ENCODE measurements at regions not wholly inside any gene's neighbourhood (a gene's known extent, or its start where the extent isn't known, plus 50 kb on each side); places are given as distances from the start of the nearest gene placed in this dataset.

- Mint-ChIP-seq H3K36me3 (no peaks in the 10 kb centered on the region), H3K4me3 (no peak overlapping the region), H3K4me1 (peaks cover under 1% of the 10 kb centered on the region), H3K27me3 (ENCODE audit: low read depth in 3 of 3) (peaks cover 3 to 6% (median 5%) of the 10 kb centered on the region in 3 donors), H3K27ac (no peak overlapping the region), H3K9me3 (peaks cover 0 to 4% (median 0%) of the 10 kb centered on the region in 7 donors)
- no peaks in the 10 kb centered on the region for H3K79me2 ChIP-seq (ENCODE audit: insufficient read depth, low read length)
- H3K4me3 ChIP-seq (replicated peaks in 1 of 3; ENCODE audit: low read depth in 2 of 3, low read length in 3 of 3) = no peak overlapping the region
- H3K27me3 ChIP-seq (ENCODE audit: control insufficient read depth in 2 of 2, insufficient read depth in 2 of 2, low read length in 2 of 2) = no peaks in the 10 kb centered on the region
- no peaks in the 10 kb centered on the region for H3K36me3 ChIP-seq (replicated peaks in 1 of 2; ENCODE audit: control insufficient read depth in 1 of 2, insufficient read depth in 2 of 2, low read length in 2 of 2)
- no peak overlapping the region for H3K4me2 ChIP-seq (replicated peaks; ENCODE audit: extremely low read depth, low read length, poor library complexity, severe bottlenecking)
- no peaks in the 10 kb centered on the region for H3K9me3 ChIP-seq (replicated peaks in 1 of 2; ENCODE audit: control insufficient read depth in 1 of 2, insufficient read depth in 1 of 2, low read length in 2 of 2)
- no peaks in the 10 kb centered on the region for H3K4me1 ChIP-seq (ENCODE audit: control insufficient read depth in 1 of 2, insufficient read depth in 2 of 2, low read length in 2 of 2)
- 100% methylated on average over 2 of the region's 3 CpGs for WGBS (ENCODE audit: insufficient coverage)
- H4K20me1 ChIP-seq (ENCODE audit: insufficient read depth, low read length) = no peaks in the 10 kb centered on the region
- no peak overlapping the region for H2AFZ ChIP-seq (ENCODE audit: insufficient read depth, low read depth, low read length, poor library complexity, severe bottlenecking)
- no peak for TF ChIP-seq CTCF (IDR thresholded peaks at IDR 0.05)
- H3K27ac ChIP-seq (ENCODE audit: low read depth in 1 of 2, low read length in 2 of 2) = no peak overlapping the region
- DNase-seq = no peak
- no peak overlapping the region for H3K9ac ChIP-seq (ENCODE audit: insufficient read depth, low read length, poor library complexity, severe bottlenecking)
- intact Hi-C loops (cut with micrococcal nuclease) = no loop called here
Observed at GRCh38 chr6:8175046-8175777, 72.9 kb upstream of the EEF1E1 start.

- Histone ChIP-seq H3K4me2 (replicated peaks; ENCODE audit: extremely low read depth, low read length, poor library complexity, severe bottlenecking) (no peak overlapping the region), H3K79me2 (ENCODE audit: insufficient read depth, low read length) (no peaks in the 10 kb centered on the region), H3K4me1 (ENCODE audit: control insufficient read depth in 1 of 2, insufficient read depth in 2 of 2, low read length in 2 of 2) (no peaks in the 10 kb centered on the region), H3K9ac (ENCODE audit: insufficient read depth, low read length, poor library complexity, severe bottlenecking) (no peak overlapping the region), H3K36me3 (replicated peaks in 1 of 2; ENCODE audit: control insufficient read depth in 1 of 2, insufficient read depth in 2 of 2, low read length in 2 of 2) (no peaks in the 10 kb centered on the region), H4K20me1 (ENCODE audit: insufficient read depth, low read length) (no peaks in the 10 kb centered on the region), H3K4me3 (replicated peaks in 1 of 3; ENCODE audit: low read depth in 2 of 3, low read length in 3 of 3) (no peak overlapping the region), H2AFZ (ENCODE audit: insufficient read depth, low read depth, low read length, poor library complexity, severe bottlenecking) (no peak overlapping the region), H3K27ac (ENCODE audit: low read depth in 1 of 2, low read length in 2 of 2) (no peak overlapping the region), H3K27me3 (ENCODE audit: control insufficient read depth in 2 of 2, insufficient read depth in 2 of 2, low read length in 2 of 2) (no peaks in the 10 kb centered on the region), H3K9me3 (replicated peaks in 1 of 2; ENCODE audit: control insufficient read depth in 1 of 2, insufficient read depth in 1 of 2, low read length in 2 of 2) (no peaks in the 10 kb centered on the region)
- intact Hi-C loops (cut with micrococcal nuclease) = no loop called here
- Mint-ChIP-seq H3K27me3 (ENCODE audit: low read depth in 3 of 3) (peaks cover 3 to 6% (median 5%) of the 10 kb centered on the region in 3 donors), H3K36me3 (no peaks in the 10 kb centered on the region), H3K9me3 (peaks cover 0 to 8% (median 2%) of the 10 kb centered on the region in 7 donors), H3K4me3 (no peak overlapping the region), H3K27ac (no peak overlapping the region), H3K4me1 (no peaks in the 10 kb centered on the region)
- TF ChIP-seq CTCF (IDR thresholded peaks at IDR 0.05) = no peak
- WGBS (ENCODE audit: insufficient coverage) = 89% methylated on average over 3 of the region's 6 CpGs
- DNase-seq = no peak
Observed at GRCh38 chr6:8174571-8174970, 72.2 kb upstream of the EEF1E1 start.
